Right lobe of liver (tissue), 6 donors: ENCODE measurements at regions not wholly inside any gene's neighbourhood (a gene's known extent, or its start where the extent isn't known, plus 50 kb on each side); places are given as distances from the start of the nearest gene placed in this dataset.

Source experiments
- ATAC-seq, 4 donors: fragments of 200-7000 bp; cut with Tn5 transposase; one replicate each; pipeline ENCODE4 v1.9.1; 2020; ENCODE audit warnings: mild to moderate bottlenecking in 4 of 4, moderate library complexity in 4 of 4
- DNase-seq, 3 donors: peaks; one replicate each; pipeline ENCODE4 v3.0.0-alpha.2; 2020
- H3K27ac ChIP-seq, 3 donors: fragments of 200-600 bp; one replicate each; pipeline ENCODE4 v1.8.0; 2022
- H3K27me3 ChIP-seq, 2 donors: fragments of 200-600 bp; one replicate each; pipeline ENCODE4 v1.8.0; 2022
- H3K36me3 ChIP-seq, 4 donors: fragments of 200-600 bp; sonication (generic) in 1 of 4; one replicate each; pipeline versions ENCODE4 v1.5.1 to v1.8.0; 2017 to 2022; ENCODE audit warnings: control low read depth in 1 of 4
- H3K4me1 ChIP-seq, 4 donors: fragments of 200-600 bp; sonication (generic) in 1 of 4; one replicate each; pipeline versions ENCODE4 v1.5.1 to v1.8.0; 2017 to 2022; ENCODE audit warnings: control low read depth in 1 of 4
- H3K4me3 ChIP-seq, 3 donors: fragments of 200-600 bp; one replicate each; pipeline ENCODE4 v1.8.0; 2022
- H3K9me3 ChIP-seq, 4 donors: fragments of 200-600 bp; sonication (generic) in 1 of 4; one replicate each; pipeline versions ENCODE4 v1.5.1 to v1.8.0; 2017 to 2022; ENCODE audit warnings: control low read depth in 1 of 4
- CTCF ChIP-seq, 4 donors: fragments of 200-600 bp in 3 of 4; fragments of 450-650 bp in 1 of 4; IDR thresholded peaks; one replicate each; pipeline versions ENCODE4 v1.5.1 to v1.8.0; 2016 to 2022; ENCODE audit warnings: antibody characterized with exemption in 4 of 4, mild to moderate bottlenecking in 2 of 4
- POLR2A ChIP-seq: fragments of 450-650 bp; IDR thresholded peaks from one replicate; pipeline ENCODE4 v1.6.1; 2017; ENCODE audit warnings: antibody characterized with exemption, mild to moderate bottlenecking
- WGBS: methylation state at CpG from one replicate; pipeline ENCODE4 v1.1.6; 2018; ENCODE audit warnings: low coverage, low lambda C conversion rate; ENCODE audit not compliant: insufficient coverage; ENCODE audit errors: missing lambda C conversion rate; 5-methylcytosine and 5-hydroxymethylcytosine counted together
- intact Hi-C, 2 donors: fragments of 100-400 bp; cut with DNase I; formaldehyde crosslinking; loops; one replicate each; pipeline versions ENCODE4 v1.11.2 to v1.14.1; 2022
- donor health status: DM: no; HTN: yes; CAD: no.
- donor health status: DM: no; HTN: no; CAD: no.
- donor health status: DM: no; HTN: no; CAD: no.
- donor health status: DM: no; HTN: yes; CAD: no.
- donor health status: DM: no; HTN: yes; CAD: no.

DNA sequence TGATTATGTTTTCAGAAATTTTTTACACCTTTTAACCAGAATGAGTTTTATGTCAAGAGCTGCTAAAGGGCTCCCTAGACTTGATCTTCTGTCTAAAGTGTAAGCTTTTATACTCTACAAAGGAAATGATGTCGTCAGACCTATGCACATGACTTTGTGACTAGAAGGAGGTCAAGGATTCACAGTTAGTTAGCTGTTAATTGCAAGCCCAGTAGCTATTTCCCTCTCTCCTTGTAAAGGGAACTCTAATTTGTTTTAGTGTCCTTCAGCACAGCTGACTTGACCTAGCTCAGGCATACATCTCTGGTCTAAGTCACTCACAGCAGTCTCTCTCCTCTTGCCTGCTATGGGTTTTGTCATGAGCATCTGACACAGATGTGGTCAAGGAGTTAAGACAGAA is 173.5 kb upstream of the NREP start:
- ATAC-seq = peak in 1 of 4 donors; percentile 30

DNA sequence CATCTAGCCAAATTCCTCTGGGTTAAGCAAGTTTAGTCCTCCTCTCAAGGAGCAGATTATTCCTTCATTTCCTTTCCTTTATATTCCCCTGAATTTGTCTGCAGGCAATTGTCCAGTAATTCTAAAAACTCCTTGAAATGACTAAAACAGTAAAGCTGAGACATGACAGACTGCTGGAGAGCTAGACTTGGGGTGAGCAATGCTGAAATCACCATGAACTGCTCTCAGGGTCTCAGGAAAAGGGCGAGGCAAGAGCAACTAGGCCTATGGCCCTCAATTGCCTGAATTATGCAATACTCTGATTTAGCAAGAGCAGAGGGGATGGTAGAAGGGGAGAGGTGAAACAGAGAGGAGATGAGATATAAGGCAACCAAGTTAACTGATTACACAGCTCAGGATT is 172.9 kb upstream of the NREP start:
- Histone ChIP-seq H3K27me3 (no peaks in the 10 kb centered on the region), H3K9me3 (no peaks in the 10 kb centered on the region), H3K4me3 (no peak overlapping the region), H3K4me1 (no peaks in the 10 kb centered on the region), H3K27ac (no peak overlapping the region), H3K36me3 (no peaks in the 10 kb centered on the region)
- no peak for TF ChIP-seq CTCF (IDR thresholded peaks at IDR 0.05)
- no peak for TF ChIP-seq POLR2A
- DNase-seq = no peak
- intact Hi-C loops = no loop called here
- peak in 2 of 4 donors; percentile 28 to 57 for ATAC-seq
- WGBS = 29% methylated on average over 1 of the region's 1 CpG

More for the DNA sequence above, 173.5 kb upstream of the NREP start:
- H3K27me3 ChIP-seq = no peaks in the 10 kb centered on the region
- no peaks in the 10 kb centered on the region for H3K9me3 ChIP-seq
- no peaks in the 10 kb centered on the region for H3K4me1 ChIP-seq
- DNase-seq = no peak
- no peak overlapping the region for H3K4me3 ChIP-seq
- H3K27ac ChIP-seq = no peak overlapping the region
- WGBS = 50% methylated on average over 1 of the region's 1 CpG
- H3K36me3 ChIP-seq = no peaks in the 10 kb centered on the region
- TF ChIP-seq CTCF (IDR thresholded peaks at IDR 0.05) (no peak), POLR2A (no peak)
- intact Hi-C loops = no loop called here

- TF ChIP-seq POLR2A (no peak), CTCF (IDR thresholded peaks at IDR 0.05) (no peak)
- DNase-seq (no peak), ATAC-seq (no peak)
- Histone ChIP-seq H3K27me3 (no peaks in the 10 kb centered on the region), H3K4me3 (no peak overlapping the region), H3K27ac (no peak overlapping the region), H3K9me3 (no peaks in the 10 kb centered on the region), H3K36me3 (no peaks in the 10 kb centered on the region), H3K4me1 (no peaks in the 10 kb centered on the region)
- intact Hi-C loops = no loop called here
These were observed 172.3 kb upstream of the NREP start for GRCh38 chr5:111929261-111929660.

DNA sequence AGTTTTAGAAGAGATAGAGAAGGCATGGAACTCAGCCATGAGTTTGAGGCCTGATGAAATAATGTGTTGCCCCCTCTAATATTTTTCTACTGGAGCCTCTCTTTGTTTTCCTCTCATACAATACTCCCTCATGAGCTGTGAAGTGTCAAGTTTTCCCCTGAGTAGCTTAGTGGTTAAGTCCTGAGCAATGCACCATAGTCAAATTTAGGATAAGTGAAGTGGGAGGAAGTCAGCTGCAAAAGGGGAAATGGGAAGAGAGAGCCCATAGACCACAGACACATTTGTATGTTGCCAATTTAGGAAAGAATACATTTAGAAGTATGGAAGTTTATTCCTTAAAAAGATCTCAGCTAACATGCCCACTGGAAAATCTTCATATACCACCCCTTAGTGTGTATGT is 171.5 kb upstream of the NREP start:
- H3K9me3 ChIP-seq = no peaks in the 10 kb centered on the region
- no peaks in the 10 kb centered on the region for H3K27me3 ChIP-seq
- no peak overlapping the region for H3K27ac ChIP-seq
- no peak overlapping the region for H3K4me3 ChIP-seq
- no peaks in the 10 kb centered on the region for H3K36me3 ChIP-seq
- TF ChIP-seq POLR2A (no peak), CTCF (IDR thresholded peaks at IDR 0.05) (no peak)
- DNase-seq = no peak
- ATAC-seq = no peak
- no peaks in the 10 kb centered on the region for H3K4me1 ChIP-seq
- intact Hi-C loops = no loop called here

GRCh38 chr5:111927191-111927590 is 170.2 kb upstream of the NREP start:
- no peak for ATAC-seq
- no peak for DNase-seq
- 84% methylated on average over 2 of the region's 2 CpGs for WGBS
- no peaks in the 10 kb centered on the region for H3K4me1 ChIP-seq
- no peak overlapping the region for H3K4me3 ChIP-seq
- H3K27ac ChIP-seq = no peak overlapping the region
- no peaks in the 10 kb centered on the region for H3K9me3 ChIP-seq
- no peaks in the 10 kb centered on the region for H3K36me3 ChIP-seq
- no peaks in the 10 kb centered on the region for H3K27me3 ChIP-seq
- TF ChIP-seq POLR2A (no peak), CTCF (IDR thresholded peaks at IDR 0.05) (no peak)
- intact Hi-C loops = no loop called here
